DMS114 treated with DMSO at 0.1 percent for 48 hours (cell line): ENCODE measurements at regions not wholly inside any gene's neighbourhood (a gene's known extent, or its start where the extent isn't known, plus 50 kb on each side); places are given as distances from the start of the nearest gene placed in this dataset.
A peak's percentile ranks its signal among the peaks of the same experiment; 100 is the strongest.

Experiments used
- DNase-seq: peaks from one replicate; lab custom pipeline; 2025; ENCODE audit not compliant: unreplicated experiment; lab: John Stamatoyannopoulos, UW

DNA sequence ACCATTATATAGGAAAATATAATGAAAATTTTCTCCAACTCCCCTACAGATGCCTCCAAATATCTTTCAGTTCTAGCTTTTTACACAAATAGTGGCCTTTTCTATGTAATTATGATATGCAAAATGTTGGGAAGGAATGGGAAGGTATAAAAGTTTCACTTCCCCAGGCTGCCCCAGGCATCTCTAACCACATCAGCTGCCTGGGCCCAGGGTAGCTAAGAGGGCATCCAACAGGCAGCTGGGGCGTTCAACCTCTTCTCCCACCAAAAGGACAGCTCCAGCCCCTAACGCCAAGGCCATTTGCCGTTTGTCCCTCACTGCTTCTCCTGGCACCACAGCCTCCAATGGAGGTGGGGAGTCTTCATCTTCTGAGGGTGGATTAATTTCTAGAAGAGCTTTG is 188.1 kb upstream of the TSC22D2 start:
- DNase-seq, result no peak

DNA sequence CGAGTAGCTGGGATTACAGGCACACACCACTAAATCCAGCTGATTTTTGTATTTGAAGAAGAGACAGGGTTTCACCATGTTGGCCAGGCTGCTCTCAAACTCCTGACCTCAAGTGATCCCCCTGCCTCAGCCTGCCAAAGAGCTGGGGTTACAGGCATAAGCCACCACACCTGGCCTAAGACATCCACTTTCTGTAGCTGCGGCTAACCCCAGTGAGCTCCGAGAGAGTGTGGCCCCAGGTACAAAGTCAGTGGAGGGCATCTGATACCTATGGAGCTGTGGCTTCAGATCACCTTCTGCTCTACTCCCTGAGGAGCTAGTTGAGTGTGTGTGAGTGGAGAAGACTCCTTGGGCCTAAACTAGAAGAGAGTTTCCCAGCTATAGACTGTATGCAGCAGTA is 189.3 kb upstream of the TSC22D2 start:
- DNase-seq, result no peak

DNA sequence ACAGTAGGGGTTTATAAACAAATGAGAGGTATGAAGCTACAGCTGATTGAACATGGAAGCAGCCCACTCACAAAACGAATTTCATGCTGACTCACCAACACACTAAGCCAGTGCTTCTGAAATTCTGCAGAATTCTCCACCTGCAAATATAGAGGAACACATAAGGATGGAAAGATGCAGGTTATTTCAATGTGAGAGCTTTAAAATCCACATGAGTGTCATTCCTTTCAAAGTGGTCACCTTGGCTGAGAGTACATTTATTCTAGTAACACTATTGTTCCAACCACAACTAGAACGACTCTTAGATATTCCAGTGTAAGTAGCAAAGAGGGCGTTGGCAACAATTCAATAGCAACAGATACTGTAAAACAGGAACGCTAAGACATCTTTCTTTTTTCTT is 189.9 kb upstream of the TSC22D2 start:
- DNase-seq, result no peak

DNA sequence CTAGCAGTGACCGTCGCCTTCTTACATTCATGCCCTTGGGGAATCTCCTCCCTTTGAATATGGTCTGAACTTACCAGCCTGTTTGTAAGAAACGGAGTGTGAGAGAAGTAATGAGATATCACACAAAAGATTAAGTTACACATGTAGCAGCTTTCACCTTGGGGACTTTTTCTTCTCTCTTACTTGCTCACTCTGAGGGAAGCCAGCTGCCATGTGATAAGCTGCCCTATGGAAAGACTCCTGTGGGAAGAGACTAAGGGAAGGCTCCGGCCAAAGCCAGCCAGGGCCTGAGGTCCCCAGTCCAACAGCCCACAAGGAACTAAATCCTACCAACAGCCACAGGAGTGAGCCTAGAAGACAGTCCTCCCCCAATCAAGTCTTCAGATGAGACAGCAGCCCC is 190.4 kb upstream of the TSC22D2 start:
- no peak for DNase-seq

DNA sequence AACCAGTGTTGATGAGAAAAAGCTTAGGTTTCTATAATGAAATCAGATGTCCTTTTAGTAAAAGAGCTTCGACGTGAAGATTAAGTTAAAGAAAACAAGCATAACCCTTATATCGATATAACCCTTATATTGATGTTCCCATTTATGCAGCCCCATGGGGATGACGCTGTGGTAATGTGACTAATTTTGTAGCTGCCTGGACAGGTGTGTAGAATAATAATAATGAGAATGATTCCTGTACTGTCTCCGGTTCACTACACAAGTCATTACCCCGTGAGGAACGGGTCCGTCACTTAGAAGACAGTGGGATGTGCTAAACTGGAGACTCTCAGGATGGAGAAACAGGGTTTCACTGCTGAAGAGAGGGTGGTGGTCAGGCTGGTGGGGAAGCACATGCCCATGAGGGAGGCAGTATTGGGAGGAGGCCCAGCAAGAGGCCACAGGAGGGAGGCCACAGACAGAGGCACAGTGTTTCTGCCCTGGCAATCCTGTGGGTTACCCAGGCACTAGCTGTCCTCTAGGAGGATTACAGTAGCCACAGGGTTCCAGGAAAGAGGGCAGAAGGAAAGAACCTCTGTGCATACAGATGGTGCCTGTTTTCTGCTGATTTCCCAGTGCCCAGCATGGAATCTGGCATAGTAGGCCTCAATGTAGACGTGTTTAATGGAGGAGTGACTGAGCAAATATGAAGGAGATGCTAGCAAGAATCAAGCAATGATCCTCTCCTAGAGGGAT is 191.1 kb upstream of the TSC22D2 start:
- no peak for DNase-seq

DNA sequence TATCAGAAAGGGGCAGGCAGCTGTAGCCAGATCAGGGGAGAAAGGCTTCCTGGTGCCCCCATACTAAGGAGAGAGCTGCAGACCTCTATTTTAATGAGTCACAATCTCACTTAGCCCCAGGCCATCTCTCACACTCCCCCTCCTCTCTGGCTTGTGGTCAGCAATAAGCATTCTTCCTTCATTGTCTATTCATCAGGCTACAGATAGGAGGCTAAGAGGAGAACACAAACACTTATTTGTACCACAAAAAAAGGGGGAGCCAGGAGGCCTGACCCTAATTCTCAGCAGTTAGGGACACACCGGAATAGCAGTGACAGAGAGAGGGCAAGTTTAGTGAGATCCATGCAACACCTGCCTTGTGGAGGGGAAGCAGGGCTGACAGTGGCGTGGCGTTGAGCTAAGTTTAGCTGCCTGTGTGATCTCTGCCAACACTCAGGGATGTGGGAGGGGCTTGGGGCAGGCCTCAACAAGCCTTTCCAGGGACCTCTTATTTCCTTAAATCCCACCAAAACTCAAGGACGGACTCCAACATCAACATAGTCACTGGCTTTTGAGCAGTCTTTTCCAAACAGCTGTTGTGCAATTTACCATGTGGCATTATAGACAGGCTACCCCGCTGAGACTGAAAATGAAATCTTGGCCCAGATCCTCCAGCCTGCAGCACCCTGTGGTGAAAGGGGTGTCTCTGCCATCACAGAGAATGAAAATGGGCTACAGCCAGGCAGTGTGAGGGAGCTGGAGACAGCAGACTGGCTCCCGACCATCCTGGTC is 191.9 kb upstream of the TSC22D2 start:
- DNase-seq, result no peak

DNA sequence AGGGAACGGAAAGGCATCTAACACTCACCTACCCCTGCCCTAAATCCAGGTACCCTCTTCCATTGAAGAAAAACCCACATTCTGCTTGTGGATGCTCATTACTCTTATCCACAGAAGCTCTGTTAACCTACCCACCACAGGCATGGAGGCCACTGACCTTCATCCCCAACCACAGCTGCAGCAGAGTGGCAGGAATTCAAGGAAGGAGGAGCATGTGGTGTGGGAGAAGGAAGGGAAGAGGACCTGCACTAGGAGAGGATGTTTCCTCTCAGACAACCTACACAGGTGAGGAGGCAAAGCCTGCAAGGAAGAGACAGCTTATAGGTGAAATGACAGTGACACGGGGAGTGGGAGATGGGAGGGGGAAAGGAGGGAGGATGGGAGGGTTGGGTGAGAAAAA is 192.5 kb upstream of the TSC22D2 start:
- DNase-seq, result no peak

DNA sequence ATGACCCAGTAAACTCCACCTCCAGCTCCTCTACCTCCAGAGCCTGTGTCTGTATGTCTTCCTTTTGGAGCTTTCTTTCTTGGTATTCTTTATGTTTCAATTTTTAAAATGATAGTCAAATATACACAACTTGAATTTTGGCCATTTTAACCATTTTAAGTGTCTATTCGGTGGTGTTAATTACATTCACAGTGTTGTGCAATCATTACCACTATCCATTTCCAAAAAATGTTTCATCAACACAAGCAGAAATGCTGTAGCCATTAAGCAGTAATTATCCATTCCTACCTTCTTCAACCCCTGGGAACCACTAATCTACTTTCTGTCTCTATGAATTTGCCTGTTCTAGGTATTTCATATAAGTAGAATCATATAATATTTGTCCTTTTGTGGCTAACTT is 194.5 kb upstream of the TSC22D2 start:
- DNase-seq, result no peak

DNA sequence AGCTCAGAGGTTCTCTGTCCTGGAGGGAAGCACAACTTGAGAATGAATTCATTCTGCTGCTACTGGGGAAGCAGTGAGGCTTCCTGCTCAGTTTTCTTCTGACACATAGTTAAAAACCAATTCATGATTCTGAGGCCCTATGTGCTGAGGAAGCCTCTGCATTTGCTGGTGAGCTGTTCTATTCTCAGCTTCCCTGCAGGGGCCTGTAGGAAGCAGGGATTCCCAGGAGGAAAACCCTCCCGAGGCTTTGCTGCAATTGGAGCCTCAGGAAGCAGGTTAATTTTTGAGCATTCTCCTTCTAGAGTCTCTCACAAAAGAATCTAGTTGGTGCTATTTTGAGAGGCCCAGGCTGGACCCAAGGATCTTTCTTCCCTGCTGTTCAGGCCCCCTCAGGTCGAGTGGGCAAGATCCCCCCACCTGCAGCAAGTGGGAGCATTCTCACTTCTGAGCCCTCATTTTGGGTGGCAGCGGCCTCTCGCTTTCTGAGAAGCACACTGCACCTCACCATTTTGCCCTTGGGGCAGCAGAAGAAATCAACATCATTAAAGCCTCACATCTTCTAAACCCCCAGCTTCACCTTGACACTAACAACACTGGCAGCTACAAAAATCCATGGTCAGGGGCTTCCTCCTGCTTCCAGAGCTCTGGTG is 197.5 kb upstream of the TSC22D2 start:
- no peak for DNase-seq

DNA sequence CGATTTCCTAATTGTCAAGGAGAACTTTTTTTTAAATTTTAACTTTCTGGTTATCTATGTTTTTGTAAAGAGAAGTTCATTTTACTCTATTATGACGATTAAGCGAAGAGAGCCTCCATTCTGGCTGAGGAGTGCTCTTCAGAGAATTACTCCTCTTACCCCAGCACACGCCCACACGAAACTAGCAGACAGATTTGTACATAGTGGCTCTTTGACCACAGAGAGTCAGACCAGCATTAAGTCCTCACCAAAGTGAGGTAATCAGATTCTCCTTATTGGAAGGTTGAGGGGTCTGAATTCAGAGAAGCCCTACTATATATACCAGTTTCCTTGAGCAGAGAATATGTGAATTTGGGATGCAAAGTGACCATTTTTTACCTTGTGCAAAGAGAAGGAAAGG is 204.8 kb upstream of the TSC22D2 start:
- DNase-seq, result no peak

DNA sequence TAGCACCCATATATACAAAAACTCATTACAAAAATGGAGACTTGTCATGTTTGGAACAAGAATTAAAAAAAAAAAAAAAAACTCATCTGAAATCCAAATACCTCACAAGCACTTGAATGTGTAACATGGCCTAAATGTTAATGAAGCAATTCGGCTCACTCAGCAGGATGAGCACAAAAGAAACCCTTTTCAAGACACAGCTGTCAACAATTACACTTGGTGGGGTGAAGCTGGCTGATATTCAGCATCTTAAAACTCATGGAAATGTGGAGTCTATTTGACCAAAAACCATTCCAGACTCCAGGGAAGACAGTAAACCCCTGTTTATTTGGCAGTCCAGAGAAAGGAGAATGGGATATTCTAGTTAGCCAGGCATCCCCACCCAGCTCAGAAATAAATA is 205.4 kb upstream of the TSC22D2 start:
- DNase-seq, result no peak

DNA sequence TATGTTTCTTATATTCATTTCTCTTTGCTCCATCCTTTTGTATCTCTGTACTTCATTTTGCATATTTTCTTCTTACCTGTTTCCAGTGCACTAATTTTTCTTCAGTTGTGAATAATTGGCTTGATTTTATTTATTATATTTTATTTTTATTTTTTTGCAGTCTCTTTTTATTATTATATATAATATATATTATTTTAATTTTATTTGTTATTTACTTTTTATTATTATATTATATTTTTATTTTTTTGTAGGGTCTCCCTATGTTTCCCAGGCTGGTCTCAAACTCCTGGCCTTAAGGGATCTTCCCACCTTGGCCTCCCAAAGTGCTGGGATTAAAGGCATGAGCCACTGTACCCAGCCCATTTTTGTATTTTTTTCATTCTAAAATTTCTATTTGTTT is 213.1 kb upstream of the TSC22D2 start:
- DNase-seq, result no peak

DNA sequence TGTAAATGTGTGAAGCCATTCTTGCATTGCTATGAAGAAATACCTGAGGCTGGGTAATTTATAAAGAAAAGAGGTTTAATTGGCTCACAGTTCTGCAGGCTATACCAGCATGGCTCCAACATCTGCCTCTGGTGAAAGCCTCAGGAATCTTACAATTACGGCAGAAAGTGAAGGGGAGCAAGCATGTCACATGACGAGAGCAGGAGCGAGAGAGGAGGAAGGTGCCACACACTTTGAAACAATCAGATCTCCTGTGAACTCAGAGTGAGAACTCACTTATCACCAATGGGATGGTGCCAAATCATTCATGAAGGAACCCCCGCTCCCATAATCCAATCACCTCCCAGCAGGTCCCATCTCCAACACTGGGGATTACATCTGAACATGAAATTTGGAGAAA is 213.6 kb upstream of the TSC22D2 start:
- DNase-seq, result no peak

DNA sequence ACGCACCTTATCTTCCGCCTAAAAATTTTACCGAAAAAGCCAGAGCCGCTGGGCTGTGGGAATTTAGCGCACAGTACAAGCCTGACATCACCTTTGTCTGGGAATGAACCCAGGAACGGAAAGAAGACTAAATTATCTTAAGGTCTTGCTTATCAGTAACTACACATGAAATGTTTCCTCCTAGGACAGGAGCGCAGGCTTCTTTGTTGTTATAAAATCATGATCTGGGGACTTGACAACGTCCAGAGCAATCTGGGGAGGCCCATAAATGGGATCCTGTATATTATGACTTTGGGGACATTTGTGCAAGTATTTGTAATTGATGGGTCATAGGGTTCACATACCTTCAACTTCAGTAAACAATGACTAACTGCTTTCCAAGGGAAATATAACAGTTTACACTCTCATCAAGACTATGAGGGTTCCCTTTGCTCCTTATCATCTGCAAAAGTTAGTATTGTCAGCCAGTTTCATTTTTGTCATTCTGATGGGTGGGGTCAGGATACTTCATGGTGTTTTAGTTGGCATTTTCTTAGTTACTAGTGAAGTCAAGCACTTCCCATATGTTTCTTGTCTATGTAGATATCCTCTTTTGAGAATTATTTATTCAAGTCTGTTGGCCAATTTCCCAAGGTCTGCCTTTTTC is 213.9 kb upstream of the PFN2 start:
- DNase-seq, result no peak

DNA sequence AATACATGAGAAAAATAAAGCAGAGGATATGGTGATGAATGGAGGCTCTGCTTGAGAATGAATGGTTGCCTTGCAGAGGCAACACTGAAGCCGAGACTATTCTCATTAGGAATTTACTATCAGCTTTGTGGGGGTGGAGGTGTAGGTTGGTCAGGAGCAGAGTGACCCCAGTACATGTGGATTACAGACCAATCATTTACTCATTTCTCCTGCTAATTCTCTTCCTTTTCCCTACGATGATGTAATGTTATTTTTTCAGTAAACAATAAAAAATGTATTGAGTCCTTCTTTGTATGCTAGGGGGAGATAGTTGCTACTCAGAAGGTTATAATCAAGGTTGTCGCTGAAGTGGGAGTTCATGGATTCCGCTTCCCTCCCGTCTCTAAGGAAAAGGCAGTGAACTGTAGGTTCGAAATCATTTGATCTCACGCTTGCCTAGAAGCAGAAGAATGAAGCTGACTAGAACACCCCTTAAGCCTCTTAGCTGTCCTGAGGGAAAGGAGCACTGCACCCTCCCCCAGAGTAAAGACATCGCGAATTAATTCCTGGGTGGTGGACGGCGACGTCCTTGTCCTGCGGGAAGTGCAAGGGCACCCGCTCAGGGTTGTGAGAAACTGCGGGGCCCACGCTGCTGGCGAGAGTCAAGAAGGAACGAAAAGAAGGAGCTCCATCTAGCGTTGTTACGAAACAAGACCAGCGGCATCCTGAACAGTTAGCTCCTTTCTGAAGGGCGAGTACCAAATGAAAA is 213.2 kb upstream of the PFN2 start:
- peak; percentile 80 for DNase-seq

DNA sequence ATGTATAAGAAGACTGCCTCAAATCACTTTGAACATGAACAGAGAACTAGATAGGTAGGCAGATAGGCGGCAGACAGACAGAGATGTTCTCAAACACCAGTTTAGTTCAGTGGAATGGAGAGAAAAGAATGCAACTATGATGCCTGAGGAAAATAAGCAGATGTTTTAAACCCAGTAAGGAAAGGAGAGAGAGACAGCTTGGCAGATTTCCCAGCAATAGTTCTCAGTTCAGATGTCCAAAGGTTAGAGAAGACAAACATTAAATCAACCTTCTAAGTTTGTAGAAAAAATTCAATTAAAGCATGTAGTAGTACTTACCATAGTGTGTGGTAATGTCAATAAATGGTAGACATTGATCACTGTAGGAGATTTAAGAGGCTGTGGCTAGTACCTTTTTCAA is 209.6 kb upstream of the PFN2 start:
- no peak for DNase-seq

DNA sequence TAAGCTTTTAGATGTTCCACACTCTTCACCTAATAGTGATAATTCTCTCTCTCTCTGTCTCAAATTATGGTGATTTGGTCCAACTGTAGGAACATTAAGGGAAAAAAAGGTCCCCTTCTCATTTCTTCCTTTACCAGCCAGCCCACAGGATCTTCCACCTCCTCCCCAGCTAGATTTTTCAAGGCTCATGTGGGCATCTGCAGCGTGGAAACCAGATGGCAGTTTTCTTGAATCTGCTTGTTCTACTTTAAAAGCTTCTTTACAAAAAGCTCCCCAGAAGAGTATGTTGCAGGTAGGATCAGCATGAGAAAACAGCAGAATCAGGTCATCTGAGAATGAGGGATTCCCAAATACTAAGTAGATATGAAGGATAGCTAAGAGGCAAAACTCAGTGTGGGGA is 208.6 kb upstream of the PFN2 start:
- no peak for DNase-seq

DNA sequence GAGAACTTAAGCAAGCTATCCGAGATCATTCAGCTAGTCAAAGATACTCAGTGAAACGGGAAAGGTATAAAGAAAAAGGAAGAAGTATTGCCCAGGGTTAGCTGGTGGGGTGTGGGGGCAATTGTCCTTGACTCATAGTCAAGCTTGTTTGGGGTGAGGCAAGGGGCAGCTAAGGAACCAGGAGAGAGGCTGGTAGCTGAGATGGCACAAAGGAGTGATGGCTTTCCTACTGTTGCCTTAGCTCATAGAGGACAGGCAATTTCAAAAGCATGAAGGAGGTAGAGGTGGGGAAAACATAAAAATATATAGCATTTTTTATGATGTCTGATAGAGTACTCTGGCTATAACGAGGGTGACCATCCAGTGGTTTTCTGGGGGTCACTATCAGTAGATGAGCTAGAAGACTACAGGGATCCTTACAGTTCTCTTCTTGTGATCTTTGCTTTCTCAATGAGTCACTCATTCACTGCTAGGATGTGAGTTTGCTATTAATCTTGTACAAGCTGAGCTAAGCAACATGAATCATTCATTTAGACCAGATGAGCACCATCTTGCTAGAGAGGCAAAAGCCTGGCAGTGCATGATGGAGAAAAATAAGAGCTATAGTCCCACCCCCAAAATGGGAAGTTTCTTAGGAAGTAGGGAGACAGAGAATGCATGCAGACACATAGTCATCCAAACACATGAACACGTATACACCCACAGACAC is 207.1 kb upstream of the PFN2 start:
- no peak for DNase-seq

DNA sequence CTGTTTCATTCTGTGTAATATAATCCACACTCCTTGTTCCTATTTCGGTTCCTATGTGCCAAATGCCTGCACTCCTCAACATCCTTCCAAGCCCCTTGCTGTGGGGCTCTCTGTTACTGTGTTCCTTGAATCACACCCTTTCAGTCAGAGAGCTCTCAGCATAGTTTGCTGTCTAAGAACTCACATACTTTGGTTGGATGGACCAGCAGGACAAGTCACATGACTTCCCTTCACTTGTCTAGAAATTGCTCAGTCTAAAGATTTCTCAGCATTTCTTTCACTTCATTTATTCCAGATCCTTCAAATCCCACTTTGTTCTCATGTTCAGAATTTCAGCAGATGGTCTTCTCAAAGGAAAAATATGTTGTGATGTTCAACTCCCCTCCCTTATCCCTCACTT is 203.5 kb upstream of the PFN2 start:
- no peak for DNase-seq

DNA sequence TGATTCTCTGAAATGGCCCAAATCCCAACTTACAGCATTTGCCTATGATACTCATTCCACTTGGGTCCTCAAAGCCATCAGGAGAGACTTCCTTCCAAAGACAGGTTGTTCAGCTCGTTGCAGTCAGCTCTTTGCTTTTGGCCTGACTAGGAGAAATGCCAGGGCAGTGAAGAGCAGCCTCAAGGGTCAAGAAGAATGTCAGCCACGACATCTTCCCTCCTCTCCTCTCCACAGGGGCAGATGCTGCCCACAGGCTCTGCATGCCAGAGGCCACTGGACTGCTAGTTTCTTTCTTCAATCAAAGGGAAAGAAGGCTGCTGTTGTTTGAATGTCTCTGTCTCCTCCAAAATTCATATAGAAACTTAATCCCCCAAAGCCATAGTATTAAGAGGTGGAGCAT is 201.7 kb upstream of the PFN2 start:
- no peak for DNase-seq
